GM21786 (cell line): ENCODE measurements at regions not wholly inside any gene's neighbourhood (a gene's known extent, or its start where the extent isn't known, plus 50 kb on each side); places are given as distances from the start of the nearest gene placed in this dataset.

Experiments used
- ATAC-seq: cut with Tn5 transposase; IDR thresholded peaks from one replicate; pipeline ENCODE4 v1.9.1; 2021; ENCODE audit not compliant: unreplicated experiment

DNA sequence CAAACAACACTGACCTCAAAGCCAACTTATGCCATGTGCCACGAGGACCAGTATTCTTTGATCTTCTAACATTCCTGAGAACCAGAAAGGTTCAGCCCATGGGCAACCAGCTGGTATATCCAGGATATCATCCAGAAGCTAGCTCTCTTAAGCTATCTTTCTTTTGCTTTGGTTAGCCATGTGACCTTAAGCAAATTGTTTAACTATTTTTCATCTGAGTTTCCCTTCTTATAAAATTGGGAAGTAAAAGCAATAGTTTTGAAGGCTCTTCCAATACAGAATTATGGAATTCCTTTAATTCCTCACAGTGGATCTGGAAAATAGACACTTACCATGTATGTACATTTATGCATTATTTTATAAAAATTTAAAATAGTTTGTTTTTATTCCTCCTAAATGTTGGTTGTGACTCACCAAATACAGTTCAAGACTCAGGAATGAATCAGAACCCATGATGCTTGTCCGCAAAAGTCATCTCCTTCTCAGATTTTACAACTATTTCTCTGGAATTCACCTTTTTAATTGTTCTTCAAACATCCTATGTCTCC lies 435.7 kb downstream of the ZEB2 start:
- ATAC-seq = no peak

DNA sequence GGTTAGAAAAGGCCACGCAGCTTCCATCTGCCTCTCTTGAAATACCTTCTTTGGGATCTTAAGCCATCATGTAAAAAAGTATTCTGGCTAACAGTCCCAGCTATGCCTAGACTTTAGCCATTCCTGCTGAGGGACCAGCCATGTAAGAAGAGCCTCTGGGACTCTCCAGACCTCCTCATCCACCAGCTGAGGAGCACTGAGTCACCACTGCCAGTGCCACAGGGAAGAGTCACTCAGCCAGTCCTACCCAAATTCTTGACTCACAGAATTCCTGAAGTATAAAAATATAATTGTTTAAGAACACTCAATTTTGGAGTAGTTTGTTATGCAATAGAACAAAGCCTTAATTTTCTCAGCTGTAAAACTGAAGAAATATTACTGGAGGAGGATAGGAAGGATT lies 436.7 kb downstream of the ZEB2 start:
- ATAC-seq = no peak

- no peak for ATAC-seq
Observed at GRCh38 chr2:144082777-144083176, 437.1 kb downstream of the ZEB2 start.

GRCh38 chr2:144082327-144082726 lies 437.6 kb downstream of the ZEB2 start:
- ATAC-seq = no peak

DNA sequence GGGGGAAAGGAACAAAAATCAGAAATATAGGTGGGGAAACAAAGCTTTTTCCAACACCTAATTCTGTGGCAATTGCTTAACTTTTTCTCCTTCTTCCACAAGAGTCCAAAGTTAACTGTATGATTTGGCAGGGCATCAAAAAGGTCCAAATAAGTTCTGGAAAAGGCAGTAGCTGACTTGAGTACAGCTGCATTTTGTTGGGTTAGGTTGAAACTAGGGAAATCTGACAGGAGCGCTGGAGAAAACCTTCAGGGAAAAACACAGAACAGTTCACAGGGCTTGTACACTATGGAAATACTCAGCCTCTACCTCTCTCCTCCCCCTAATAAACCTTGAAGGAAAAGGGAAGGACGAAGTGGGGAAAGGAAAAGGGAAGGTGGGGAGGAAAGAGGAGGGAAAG lies 438.6 kb downstream of the ZEB2 start:
- no peak for ATAC-seq

DNA sequence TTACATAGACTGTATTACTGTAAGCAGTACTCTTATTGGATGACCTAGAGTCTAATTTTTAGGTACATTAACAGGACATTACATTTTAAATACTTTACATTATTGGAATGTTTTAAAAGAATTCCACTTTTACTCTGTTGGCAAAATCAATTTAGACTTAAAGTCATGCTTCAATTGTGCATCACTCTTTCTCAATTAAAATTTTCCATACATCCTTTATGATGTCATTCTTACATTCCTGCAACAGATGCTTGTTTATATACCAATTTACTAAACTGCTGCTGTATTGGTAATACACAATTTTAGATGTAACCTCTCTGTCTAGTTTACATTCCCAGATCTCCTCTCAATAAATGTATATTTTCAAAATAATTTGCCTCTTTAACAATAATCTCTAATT lies 440.1 kb downstream of the ZEB2 start:
- no peak for ATAC-seq

GRCh38 chr2:144078802-144079724 lies 440.9 kb downstream of the ZEB2 start:
- ATAC-seq = no peak

- ATAC-seq = no peak
Observed at GRCh38 chr2:144078106-144078505, 441.8 kb downstream of the ZEB2 start.

DNA sequence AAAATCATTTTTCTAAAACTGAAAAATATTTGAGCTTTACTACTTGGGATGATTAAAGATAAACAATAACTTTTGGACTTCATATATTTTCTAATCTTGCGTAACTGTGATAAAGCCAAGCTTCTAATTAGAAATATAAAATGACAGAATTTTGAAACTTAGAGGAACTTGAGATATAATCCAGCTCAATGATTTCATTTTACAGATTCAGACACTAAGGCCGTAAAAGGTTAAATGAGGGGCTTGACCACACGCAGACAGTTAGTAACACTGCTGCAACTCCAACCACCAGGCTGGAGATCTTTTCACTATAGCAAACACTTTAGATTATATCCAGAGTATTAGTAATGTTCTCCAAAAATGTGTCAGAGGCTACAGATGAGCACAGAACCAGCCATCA lies 445.5 kb downstream of the ZEB2 start:
- ATAC-seq = no peak

DNA sequence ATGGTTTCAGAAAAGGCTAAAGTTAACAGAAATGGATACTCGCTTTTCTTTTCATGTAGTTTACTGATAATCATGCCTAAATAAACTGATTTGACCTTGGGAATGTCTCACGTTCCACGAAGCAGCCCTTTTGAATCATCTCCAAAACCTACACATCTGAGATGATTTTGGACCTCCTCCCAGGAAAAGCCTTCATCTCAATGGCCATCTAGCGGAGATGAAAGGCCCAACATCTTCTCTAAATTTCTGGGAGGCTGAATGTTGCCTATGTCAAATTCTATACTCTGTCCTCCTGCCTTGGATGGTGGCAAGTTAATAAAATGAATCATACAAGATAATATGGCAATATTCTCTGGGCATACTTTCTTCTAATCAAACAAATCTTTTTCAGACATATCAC lies 448.5 kb downstream of the ZEB2 start:
- ATAC-seq = no peak

DNA sequence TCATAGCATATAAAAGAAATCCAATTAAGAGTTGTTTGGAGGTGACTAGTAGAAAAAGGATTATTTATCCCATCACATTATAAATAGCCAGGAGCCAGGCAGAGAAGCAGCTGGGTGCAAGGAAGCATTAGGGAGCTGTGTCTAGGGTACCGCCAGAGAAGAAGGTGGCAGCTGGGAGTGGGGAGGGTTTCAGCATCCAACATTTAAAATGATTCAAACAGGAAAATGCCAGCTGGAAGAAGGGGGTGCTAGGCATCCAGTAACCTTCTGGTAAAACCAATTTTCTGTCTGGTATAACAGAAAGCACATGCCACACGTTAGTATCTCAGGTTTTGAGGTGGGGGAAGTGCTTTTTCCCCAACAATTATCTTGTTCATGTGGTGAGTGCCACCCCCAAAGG lies 452.4 kb downstream of the ZEB2 start:
- ATAC-seq = no peak

GRCh38 chr2:144063602-144064001 lies 456.3 kb downstream of the ZEB2 start:
- no peak for ATAC-seq

GRCh38 chr2:144054911-144055310 lies 465.0 kb downstream of the ZEB2 start:
- no peak for ATAC-seq

DNA sequence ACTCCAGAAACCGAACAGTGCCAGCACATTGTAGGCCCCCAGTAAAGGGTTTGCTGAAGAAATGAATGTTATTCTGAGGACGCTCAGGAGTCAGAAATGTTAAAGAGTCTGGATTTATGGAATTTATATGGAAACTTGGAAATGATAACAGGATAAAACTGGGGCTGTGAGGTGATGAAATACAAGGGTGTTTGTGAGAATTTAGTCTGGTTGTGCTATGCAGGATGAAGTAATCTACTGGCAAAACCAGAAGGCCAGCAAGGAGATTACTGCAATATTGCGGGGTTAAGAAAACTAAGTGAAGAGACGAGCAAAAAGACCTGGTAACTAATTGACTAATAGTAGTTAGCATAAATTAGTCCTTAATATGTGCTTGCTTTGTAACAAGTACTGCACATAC lies 467.8 kb downstream of the ZEB2 start:
- ATAC-seq = no peak

DNA sequence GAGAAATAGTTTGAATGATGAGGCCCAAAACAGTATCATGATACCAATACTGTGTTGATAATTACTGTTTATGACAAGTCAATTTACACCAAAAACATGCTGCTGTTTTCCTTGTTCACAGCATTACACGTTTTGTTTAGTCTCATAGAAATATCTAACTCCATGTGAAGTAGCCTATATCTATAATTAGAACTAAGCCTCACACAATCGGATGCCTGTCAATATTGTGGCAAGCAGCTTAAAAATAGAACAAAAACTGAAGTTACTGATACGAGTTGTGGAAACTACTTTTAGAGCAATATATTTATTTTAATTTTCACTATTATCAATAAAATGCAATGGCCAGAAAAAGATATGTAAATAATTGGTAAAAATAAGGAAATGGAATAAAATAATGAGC lies 470.8 kb downstream of the ZEB2 start:
- no peak for ATAC-seq

DNA sequence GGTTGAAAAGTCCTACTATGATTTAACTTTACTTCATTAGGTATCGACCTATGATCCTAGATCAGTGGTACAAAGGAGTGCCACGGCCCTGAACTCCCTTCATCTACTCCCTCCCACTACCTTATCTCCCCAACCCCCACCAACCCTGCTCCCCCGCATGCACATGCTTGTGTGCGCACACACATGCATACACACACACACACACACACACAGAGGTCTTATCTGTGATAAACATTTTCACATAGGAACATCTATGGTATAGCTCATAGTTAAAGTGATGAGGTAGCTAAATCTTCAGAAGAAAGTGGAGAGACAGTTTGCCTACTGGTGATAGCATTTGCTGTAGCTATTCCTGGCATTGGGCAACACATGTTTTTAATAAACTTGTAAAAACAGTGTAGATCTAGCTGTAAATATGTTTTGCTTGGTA lies 471.3 kb downstream of the ZEB2 start:
- no peak for ATAC-seq

DNA sequence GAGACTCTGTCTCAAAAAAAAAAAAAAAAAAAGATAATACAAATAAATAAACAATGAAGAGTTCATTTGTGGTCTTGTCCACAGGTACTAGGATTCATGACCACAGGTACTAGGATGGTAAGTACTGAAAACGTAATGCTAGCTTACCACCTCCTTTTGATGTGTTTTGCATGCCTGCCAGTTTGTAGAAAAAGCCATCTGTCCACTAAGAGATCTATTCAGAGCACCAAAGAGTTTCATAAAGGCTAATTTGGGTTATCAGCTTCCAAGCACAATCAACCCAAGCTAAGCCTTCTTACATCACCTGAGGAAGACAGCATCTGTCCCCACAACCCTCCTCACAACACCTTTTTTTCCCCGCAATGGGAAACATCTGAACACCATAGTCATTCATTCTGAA lies 477.2 kb downstream of the ZEB2 start:
- no peak for ATAC-seq

GRCh38 chr2:144041612-144042011 lies 478.3 kb downstream of the ZEB2 start:
- ATAC-seq = no peak

- no peak for ATAC-seq
Observed at GRCh38 chr2:144040834-144041233, 479.1 kb downstream of the ZEB2 start.

DNA sequence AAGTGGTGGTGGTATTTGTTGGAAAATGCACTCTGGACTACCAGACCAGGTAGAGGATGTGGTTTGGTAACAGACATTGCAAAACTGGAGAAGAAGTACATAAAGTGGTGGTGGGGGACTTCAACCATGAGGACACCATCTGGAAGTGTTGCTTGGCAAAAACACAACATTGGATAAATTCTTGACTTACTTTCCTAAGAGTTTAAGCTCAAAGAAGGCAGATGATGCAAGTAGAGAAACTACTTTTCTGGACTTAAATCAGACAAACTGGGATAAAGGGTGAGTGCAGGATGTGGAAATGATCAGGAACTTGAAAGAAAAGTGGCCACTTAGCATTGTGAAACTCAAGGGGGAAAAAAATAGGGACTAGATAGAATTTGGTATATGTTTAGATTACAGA lies 487.4 kb downstream of the ZEB2 start:
- no peak for ATAC-seq

DNA sequence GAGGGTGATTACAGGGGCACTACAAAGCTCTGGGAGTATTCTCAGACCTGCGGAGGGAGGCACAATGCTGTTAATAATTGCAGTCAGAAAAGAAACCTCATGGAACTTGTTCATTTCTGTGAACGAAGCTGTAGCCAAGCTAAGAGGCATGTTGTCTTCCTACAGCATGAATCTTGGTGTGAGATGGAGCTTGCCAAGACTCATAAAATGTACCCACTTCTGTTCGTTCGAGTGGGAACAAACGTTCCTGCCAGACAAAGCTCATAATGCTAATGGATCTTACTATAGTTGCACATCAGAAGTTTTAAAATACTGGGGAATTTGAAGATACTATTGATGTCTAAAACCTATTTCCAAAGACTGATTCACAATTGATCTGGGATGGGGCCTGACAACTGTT lies 489.1 kb downstream of the ZEB2 start:
- ATAC-seq = no peak

GRCh38 chr2:144027593-144027992 lies 492.3 kb downstream of the ZEB2 start:
- no peak for ATAC-seq

GRCh38 chr2:144026753-144027152 lies 493.2 kb downstream of the ZEB2 start:
- ATAC-seq = no peak
